ENCODE measurements at regions not wholly inside any gene's neighbourhood (a gene's known extent, or its start where the extent isn't known, plus 50 kb on each side); places are given as distances from the start of the nearest gene placed in this dataset.

GRCh38 chr2:3138621-3139020 lies 239.0 kb downstream of the EIPR1 start:
- Histone ChIP-seq H3K4me3 (ENCODE audit: low read depth, low read length) (no peak overlapping the region), H3K27me3 (ENCODE audit: control insufficient read depth, insufficient read depth, low read length) (no peaks in the 10 kb centered on the region), H3K36me3 (ENCODE audit: control insufficient read depth, insufficient read depth, low read length) (no peaks in the 10 kb centered on the region)
- no peak for TF ChIP-seq CTCF (IDR thresholded peaks at IDR 0.05; ENCODE audit: insufficient read depth, low read depth, low read length)
- CTCF ChIA-PET: no interaction called here
- POLR2A ChIA-PET: no interaction called here
- DNase-seq (ENCODE audit: low read depth): no peak

GRCh38 chr2:3137651-3138300 lies 239.8 kb downstream of the EIPR1 start:
- no peak for DNase-seq (ENCODE audit: low read depth)
- Histone ChIP-seq H3K36me3 (ENCODE audit: control insufficient read depth, insufficient read depth, low read length) (no peaks in the 10 kb centered on the region), H3K27me3 (ENCODE audit: control insufficient read depth, insufficient read depth, low read length) (no peaks in the 10 kb centered on the region), H3K4me3 (ENCODE audit: low read depth, low read length) (no peak overlapping the region)
- no peak for TF ChIP-seq CTCF (IDR thresholded peaks at IDR 0.05; ENCODE audit: insufficient read depth, low read depth, low read length)
- ChIA-PET CTCF (no interaction called here), POLR2A (no interaction called here)

- H3K36me3 ChIP-seq (ENCODE audit: control insufficient read depth, insufficient read depth, low read length): no peaks in the 10 kb centered on the region
- ChIA-PET POLR2A (no interaction called here), CTCF (no interaction called here)
- no peaks in the 10 kb centered on the region for H3K27me3 ChIP-seq (ENCODE audit: control insufficient read depth, insufficient read depth, low read length)
- no peak overlapping the region for H3K4me3 ChIP-seq (ENCODE audit: low read depth, low read length)
- TF ChIP-seq CTCF (IDR thresholded peaks at IDR 0.05; ENCODE audit: insufficient read depth, low read depth, low read length): no peak
- DNase-seq (ENCODE audit: low read depth): no peak
Measured at GRCh38 chr2:3135676-3136075, 241.9 kb downstream of the EIPR1 start.

GRCh38 chr2:3134026-3134571 lies 243.5 kb downstream of the EIPR1 start:
- POLR2A ChIA-PET: no interaction called here
- Histone ChIP-seq H3K36me3 (ENCODE audit: control insufficient read depth, insufficient read depth, low read length) (no peaks in the 10 kb centered on the region), H3K4me3 (ENCODE audit: low read depth, low read length) (no peak overlapping the region), H3K27me3 (ENCODE audit: control insufficient read depth, insufficient read depth, low read length) (no peaks in the 10 kb centered on the region)
- CTCF ChIA-PET: interaction anchor here (0.8 kb wide), 1 partner anchor 518 kb away, joined by 3 read pairs; no protein-coding TSS in a partner anchor
- DNase-seq (ENCODE audit: low read depth): no peak
- no peak for TF ChIP-seq CTCF (IDR thresholded peaks at IDR 0.05; ENCODE audit: insufficient read depth, low read depth, low read length)

GRCh38 chr2:3132966-3133365 lies 244.7 kb downstream of the EIPR1 start:
- Histone ChIP-seq H3K36me3 (ENCODE audit: control insufficient read depth, insufficient read depth, low read length) (no peaks in the 10 kb centered on the region), H3K27me3 (ENCODE audit: control insufficient read depth, insufficient read depth, low read length) (no peaks in the 10 kb centered on the region), H3K4me3 (ENCODE audit: low read depth, low read length) (no peak overlapping the region)
- ChIA-PET CTCF (no interaction called here), POLR2A (no interaction called here)
- DNase-seq (ENCODE audit: low read depth): no peak
- TF ChIP-seq CTCF (IDR thresholded peaks at IDR 0.05; ENCODE audit: insufficient read depth, low read depth, low read length): no peak
